Panc1 (cell line): ENCODE measurements at regions not wholly inside any gene's neighbourhood (a gene's known extent, or its start where the extent isn't known, plus 50 kb on each side); places are given as distances from the start of the nearest gene placed in this dataset. TPM values are rescaled to one million over a fixed set of nuclear protein-coding genes. Genes with fewer than 3 reads are reported as not detected.

ENCODE experiments used
- ATAC-seq: fragments of 200-7000 bp; cut with Tn5 transposase; 2 replicates; pipeline ENCODE4 v1.9.1; 2020; ENCODE audit warnings: mild to moderate bottlenecking, moderate library complexity
- BruUV-seq: library from RNA; stranded (reverse); fragments of 400-500 nt; replicated peaks from 2 replicates; lab custom pipeline; 2021; lab: Mats Ljungman, UMichigan
- CTCF ChIA-PET: fragments of 300-600 bp; sonication (Branson Sonifier 250); formaldehyde crosslinking; loops from one replicate; lab custom pipeline; 2022; ENCODE audit warnings: antibody characterized with exemption; lab: Charles Lee
- POLR2A ChIA-PET: fragments of 300-600 bp; sonication (Branson Sonifier 250); formaldehyde crosslinking; loops from one replicate; lab custom pipeline; 2022; ENCODE audit warnings: antibody characterized with exemption; lab: Charles Lee
- DNase-seq: peaks from one replicate; pipeline ENCODE4 v3.0.0-alpha.2; 2010; ENCODE audit warnings: low read depth, low spot score
- H3K27ac ChIP-seq: 2 replicates; pipeline ENCODE4 v1.5.1; 2011; ENCODE audit warnings: mild to moderate bottlenecking, low read length, inconsistent platforms
- H3K27me3 ChIP-seq: fragments of 200-500 bp; sonication (Bioruptor generic); 2 replicates; pipeline ENCODE4 v1.6.0; 2014; ENCODE audit warnings: low read length, inconsistent platforms; ENCODE audit not compliant: control insufficient read depth, insufficient read depth
- H3K36me3 ChIP-seq: fragments of 200-500 bp; sonication (Bioruptor generic); 2 replicates; pipeline ENCODE4 v1.5.1; 2014; ENCODE audit warnings: inconsistent platforms, mild to moderate bottlenecking, low read length, moderate library complexity; ENCODE audit not compliant: control insufficient read depth, insufficient read depth
- H3K4me1 ChIP-seq: 2 replicates; pipeline ENCODE4 v1.5.1; 2011; ENCODE audit warnings: inconsistent platforms, mild to moderate bottlenecking, low read length, moderate library complexity; ENCODE audit not compliant: control insufficient read depth, insufficient read depth
- H3K4me3 ChIP-seq, 2 experiments: 2 replicates each; pipeline ENCODE4 v1.5.1; 2011 to 2012; ENCODE audit warnings: low read depth in 2 of 2, low read length in 2 of 2, mild to moderate bottlenecking in 2 of 2, inconsistent platforms in 1 of 2, moderate library complexity in 1 of 2
- H3K9me3 ChIP-seq: fragments of 200-500 bp; sonication (Bioruptor generic); 2 replicates; pipeline ENCODE4 v1.5.1; 2014; ENCODE audit warnings: low read depth, mild to moderate bottlenecking, inconsistent platforms, low read length, moderate library complexity; ENCODE audit not compliant: control insufficient read depth, insufficient read depth
- CTCF ChIP-seq: fragments of 450-650 bp; IDR thresholded peaks from 2 replicates; pipeline ENCODE4 v1.5.1; 2017; ENCODE audit warnings: mild to moderate bottlenecking
- POLR2AphosphoS5 ChIP-seq: IDR thresholded peaks from 2 replicates; pipeline ENCODE4 v1.6.1; 2012; ENCODE audit warnings: mild to moderate bottlenecking, low read depth, low read length, moderate library complexity
- REST ChIP-seq, 2 experiments: IDR thresholded peaks; 2 replicates each; pipeline ENCODE4 v1.6.1; 2011 to 2012; ENCODE audit warnings: low read depth in 2 of 2, control low read depth in 1 of 2, low read length in 1 of 2, mild to moderate bottlenecking in 1 of 2, moderate library complexity in 1 of 2; ENCODE audit not compliant: insufficient read depth in 1 of 2
- SIN3A ChIP-seq: IDR thresholded peaks from 2 replicates; pipeline ENCODE4 v1.6.1; 2012; ENCODE audit warnings: low read depth, mild to moderate bottlenecking, low read length, moderate library complexity, borderline replicate concordance; ENCODE audit not compliant: insufficient read depth
- TCF7L2 ChIP-seq: IDR thresholded peaks from 2 replicates; pipeline ENCODE4 v1.6.1; 2011; ENCODE audit warnings: mild to moderate bottlenecking, low read depth, low read length, inconsistent platforms
- in situ Hi-C: cut with HindIII; loops from 2 replicates; pipeline ENCODE4 v1.10.0; 2016; ENCODE audit warnings: low sequenced_read_pairs, low pct_unique_long_range_greater_than_20kb
- intact Hi-C: fragments of 100-400 bp; cut with micrococcal nuclease; formaldehyde crosslinking; loops from one replicate; pipeline ENCODE4 v1.10.0; 2022; ENCODE audit not compliant: unreplicated experiment
- microRNA-seq: library from miRNA; unstranded; fragments of <30 nt; microRNA quantifications from one replicate; pipeline ENCODE4 v1.1.0, GENCODE V29; 2020; ENCODE audit not compliant: unreplicated experiment

- no peak overlapping the region for H3K4me3 ChIP-seq
- CTCF ChIA-PET, result no interaction called here
- no peaks in the 10 kb centered on the region; the same call in 1 of the 2 replicates for H3K27me3 ChIP-seq
- POLR2A ChIA-PET, result no interaction called here
- DNase-seq, result no peak
- BruUV-seq, result no TSS peak
- TF ChIP-seq REST (IDR thresholded peaks at IDR 0.05; ENCODE audit: insufficient read depth in 1 of 2, low read depth in 2 of 2, low read length in 1 of 2), result no peak
- no peak for TF ChIP-seq TCF7L2
- TF ChIP-seq CTCF, result no peak
- H3K36me3 ChIP-seq, result no peaks in the 10 kb centered on the region
- H3K4me1 ChIP-seq, result no peaks in the 10 kb centered on the region
- no peaks in the 10 kb centered on the region for H3K9me3 ChIP-seq
- intact Hi-C loops, result no loop called here
- no peak for ATAC-seq
- H3K27ac ChIP-seq, result no peak overlapping the region
- in situ Hi-C loops, result no loop called here
These were observed 51.0 kb upstream of the IL12A start for GRCh38 chr3:159937561-159938166.

- no peaks in the 10 kb centered on the region for H3K4me1 ChIP-seq
- H3K27ac ChIP-seq, result no peak overlapping the region
- CTCF ChIA-PET, result no interaction called here
- no peaks in the 10 kb centered on the region for H3K9me3 ChIP-seq
- no peak overlapping the region for H3K4me3 ChIP-seq
- peaks cover 2% of the 10 kb centered on the region; the same call in 1 of the 2 replicates for H3K27me3 ChIP-seq
- in situ Hi-C loops (no loop called here), intact Hi-C loops (no loop called here)
- POLR2A ChIA-PET, result no interaction called here
- no peak for DNase-seq
- TF ChIP-seq SIN3A (no peak), CTCF (no peak), POLR2AphosphoS5 (no peak), TCF7L2 (no peak), REST (IDR thresholded peaks at IDR 0.05; ENCODE audit: insufficient read depth in 1 of 2, low read depth in 2 of 2, low read length in 1 of 2) (no peak)
- no peaks in the 10 kb centered on the region for H3K36me3 ChIP-seq
- ATAC-seq, result no peak
- BruUV-seq, result no TSS peak
These were observed 49.9 kb upstream of the IL12A start for GRCh38 chr3:159938714-159939113.

Small RNAs in the stretch of these regions (microRNA-seq; reads per million reads assigned to microRNA genes)
- gene MIR3919, result not detected
